Astrocyte of the spinal cord (primary cell): ENCODE measurements at regions not wholly inside any gene's neighbourhood (a gene's known extent, or its start where the extent isn't known, plus 50 kb on each side); places are given as distances from the start of the nearest gene placed in this dataset.
A peak's percentile ranks its signal among the peaks of the same experiment; 100 is the strongest.

ENCODE experiments used
- DNase-seq: peaks from one replicate; pipeline ENCODE4 v3.0.0; 2011; ENCODE audit warnings: low read depth, low spot score
- H3K4me3 ChIP-seq: 2 replicates; pipeline ENCODE4 v1.5.1; 2011; ENCODE audit warnings: low read depth, mild to moderate bottlenecking, low read length, moderate library complexity
- in situ Hi-C: cut with HindIII; loops from 2 replicates; pipeline ENCODE4 v1.10.0; 2017; ENCODE audit warnings: low sequenced_read_pairs
- TF ChIP-seq, protein P1 (sequence below): IDR thresholded peaks from 2 replicates; pipeline ENCODE4 v1.5.1; 2012; ENCODE audit warnings: low read depth, mild to moderate bottlenecking, low read length, inconsistent platforms

DNA sequence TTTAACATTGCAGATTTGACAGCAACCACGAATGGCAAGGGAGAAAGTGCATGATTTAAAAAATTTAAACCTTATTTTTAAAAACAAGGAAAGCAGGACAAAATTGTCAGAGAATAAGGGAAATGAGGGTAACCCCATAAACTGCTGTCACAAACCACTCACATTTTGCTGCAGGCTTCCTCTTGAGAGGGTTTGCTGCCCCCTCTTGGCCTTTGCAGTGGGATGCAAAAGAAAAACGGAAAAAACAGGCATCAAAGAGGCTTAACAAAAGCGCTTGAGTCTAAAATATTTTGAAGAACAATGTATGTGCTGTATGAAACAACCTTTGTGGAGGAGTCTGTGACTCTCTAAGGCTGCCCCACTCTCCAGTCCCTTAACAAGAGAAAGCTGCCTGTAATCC, 91.6 kb downstream of the TMX3 start:
- no peak overlapping the region for H3K4me3 ChIP-seq
- in situ Hi-C loops, result no loop called here
- DNase-seq, result peak; percentile 80
- TF ChIP-seq, protein P1, sequence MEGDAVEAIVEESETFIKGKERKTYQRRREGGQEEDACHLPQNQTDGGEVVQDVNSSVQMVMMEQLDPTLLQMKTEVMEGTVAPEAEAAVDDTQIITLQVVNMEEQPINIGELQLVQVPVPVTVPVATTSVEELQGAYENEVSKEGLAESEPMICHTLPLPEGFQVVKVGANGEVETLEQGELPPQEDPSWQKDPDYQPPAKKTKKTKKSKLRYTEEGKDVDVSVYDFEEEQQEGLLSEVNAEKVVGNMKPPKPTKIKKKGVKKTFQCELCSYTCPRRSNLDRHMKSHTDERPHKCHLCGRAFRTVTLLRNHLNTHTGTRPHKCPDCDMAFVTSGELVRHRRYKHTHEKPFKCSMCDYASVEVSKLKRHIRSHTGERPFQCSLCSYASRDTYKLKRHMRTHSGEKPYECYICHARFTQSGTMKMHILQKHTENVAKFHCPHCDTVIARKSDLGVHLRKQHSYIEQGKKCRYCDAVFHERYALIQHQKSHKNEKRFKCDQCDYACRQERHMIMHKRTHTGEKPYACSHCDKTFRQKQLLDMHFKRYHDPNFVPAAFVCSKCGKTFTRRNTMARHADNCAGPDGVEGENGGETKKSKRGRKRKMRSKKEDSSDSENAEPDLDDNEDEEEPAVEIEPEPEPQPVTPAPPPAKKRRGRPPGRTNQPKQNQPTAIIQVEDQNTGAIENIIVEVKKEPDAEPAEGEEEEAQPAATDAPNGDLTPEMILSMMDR, result peak; percentile 81

DNA sequence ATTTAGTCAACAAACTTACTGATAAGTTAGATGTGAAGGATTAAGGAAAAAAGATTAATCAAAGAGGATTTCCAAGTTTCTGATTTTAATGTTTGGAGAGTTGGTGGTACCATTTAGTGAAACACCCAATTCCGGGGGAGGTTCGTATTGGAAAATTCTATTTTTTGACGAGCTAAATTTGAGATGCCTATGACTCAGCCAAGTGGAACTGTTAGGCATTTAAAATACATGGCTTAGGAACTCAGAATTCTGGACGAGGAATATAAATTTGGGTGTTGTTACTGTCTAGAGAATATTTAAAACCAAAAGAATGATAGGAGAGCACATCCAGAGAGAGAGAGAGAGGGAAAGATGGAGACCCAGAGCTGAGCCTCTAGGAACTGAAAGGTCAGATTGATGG, 103.6 kb downstream of the TMX3 start:
- no peak for DNase-seq
- TF ChIP-seq, protein P1, result no peak
- in situ Hi-C loops, result no loop called here
- H3K4me3 ChIP-seq, result no peak overlapping the region

DNA sequence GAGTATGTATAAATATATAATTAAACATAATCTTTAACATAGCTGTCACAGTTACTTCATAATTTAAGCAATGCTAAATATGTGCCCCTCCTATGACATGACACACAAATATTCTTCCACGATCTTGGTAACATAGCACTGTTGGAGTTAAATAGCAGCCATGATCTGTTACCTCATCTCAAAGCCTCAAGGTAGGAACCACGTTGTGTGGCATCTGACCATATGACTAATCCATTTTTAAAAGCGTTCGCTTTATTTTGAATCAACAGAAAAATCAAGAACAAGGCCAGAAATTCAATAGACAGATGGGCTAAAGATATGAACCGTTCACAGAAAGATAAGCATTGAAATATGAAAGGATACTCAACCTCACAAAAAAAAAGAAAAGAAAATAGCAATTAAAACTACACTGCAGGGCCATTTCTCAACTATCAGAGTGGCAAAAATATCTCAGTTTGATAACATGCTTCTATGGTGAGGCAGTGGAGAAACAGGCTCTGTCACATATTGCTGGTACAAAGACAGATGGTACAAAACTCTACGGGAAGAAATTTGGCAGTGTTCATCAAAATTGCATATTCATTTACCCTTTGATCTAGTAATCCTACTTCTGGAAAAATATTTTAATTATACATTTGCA, 105.9 kb downstream of the TMX3 start:
- DNase-seq, result no peak
- TF ChIP-seq, protein P1, result no peak
- no peak overlapping the region for H3K4me3 ChIP-seq
- in situ Hi-C loops, result no loop called here

DNA sequence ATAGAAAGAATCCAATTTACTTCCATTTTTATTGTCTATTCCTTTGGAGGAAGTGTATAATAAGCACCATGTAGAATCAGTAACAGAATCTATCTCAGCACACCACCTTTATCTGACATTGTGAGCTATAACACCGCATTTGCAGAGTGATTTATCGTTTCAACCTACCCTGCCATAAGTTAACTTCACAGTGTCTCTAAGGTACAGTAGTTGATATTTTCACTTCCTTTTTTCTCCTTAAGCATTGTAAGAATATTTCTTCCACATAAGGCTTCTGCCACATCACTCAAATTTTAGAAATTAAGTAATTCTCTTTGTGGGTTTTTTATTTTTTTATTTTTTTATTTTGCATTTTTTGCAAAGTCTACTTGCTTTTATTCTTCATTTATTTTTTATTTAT, 107.1 kb downstream of the TMX3 start:
- DNase-seq, result no peak
- no peak overlapping the region for H3K4me3 ChIP-seq
- TF ChIP-seq, protein P1, result no peak
- in situ Hi-C loops, result no loop called here

DNA sequence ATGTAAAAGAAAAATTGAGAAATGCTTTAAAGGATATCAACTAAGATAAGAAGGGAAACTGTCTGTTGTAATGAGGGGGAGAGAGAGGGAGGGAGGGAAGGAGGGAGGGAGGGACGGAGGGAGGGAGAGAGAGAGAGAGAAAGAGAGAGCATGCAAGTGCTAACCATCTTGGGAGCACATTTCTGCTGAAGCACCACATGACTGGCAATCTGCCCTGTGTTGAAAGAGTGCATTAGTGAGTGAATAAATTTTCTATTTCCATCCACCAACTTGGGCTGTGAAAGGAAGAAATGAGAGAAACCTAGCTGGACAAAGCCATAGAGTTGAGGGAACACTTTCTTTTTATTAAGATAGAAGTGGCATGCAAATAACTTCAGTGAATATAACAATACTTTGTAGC, 110.7 kb downstream of the TMX3 start:
- in situ Hi-C loops, result no loop called here
- H3K4me3 ChIP-seq, result no peak overlapping the region
- no peak for DNase-seq
- TF ChIP-seq, protein P1, result no peak

DNA sequence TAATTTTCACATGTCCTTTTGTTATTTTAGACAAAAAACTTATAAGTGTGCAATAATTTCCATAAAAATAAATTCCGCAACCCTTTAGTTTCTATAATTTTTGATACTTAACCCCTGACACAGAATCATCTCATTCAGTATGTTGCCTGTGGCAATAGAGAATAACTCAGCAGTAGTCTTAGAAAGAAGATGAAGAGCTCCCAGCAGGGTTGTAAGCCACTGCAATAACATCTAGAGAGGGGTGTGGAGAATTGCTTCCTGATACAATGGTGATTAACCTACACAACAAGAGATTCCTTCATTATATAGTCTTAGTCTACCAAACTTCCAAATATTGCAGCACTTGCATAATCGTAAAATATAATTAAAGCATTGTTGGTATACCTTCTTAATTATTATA, 118.9 kb downstream of the TMX3 start:
- no peak for DNase-seq
- no peak overlapping the region for H3K4me3 ChIP-seq
- TF ChIP-seq, protein P1, result no peak
- in situ Hi-C loops, result no loop called here

DNA sequence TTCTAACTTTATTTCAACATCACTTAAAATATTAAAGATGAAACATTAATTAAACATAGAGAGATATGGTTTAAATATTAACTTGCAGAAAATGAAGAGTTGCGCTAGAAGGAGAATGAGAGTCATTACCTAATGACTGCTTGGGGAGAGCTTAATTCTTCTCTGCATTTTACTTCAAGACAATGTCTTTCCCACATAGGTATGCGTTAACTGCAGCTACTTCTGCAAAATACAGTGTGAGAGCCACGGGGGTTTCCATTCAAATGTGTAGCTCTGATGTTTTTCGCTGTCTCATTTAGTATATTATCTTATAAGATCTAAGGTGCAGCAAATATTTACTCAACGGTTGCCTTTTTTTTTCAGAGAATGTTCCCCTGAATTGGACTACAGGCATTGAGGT, 126.7 kb downstream of the TMX3 start:
- TF ChIP-seq, protein P1, result no peak
- in situ Hi-C loops, result no loop called here
- no peak for DNase-seq
- H3K4me3 ChIP-seq, result no peak overlapping the region
